ENCODE measurements at regions not wholly inside any gene's neighbourhood (a gene's known extent, or its start where the extent isn't known, plus 50 kb on each side); places are given as distances from the start of the nearest gene placed in this dataset.
"Not testable (repeated sequence)": the region's sequence is repeated elsewhere in the genome, so short reads cannot be mapped to it uniquely, and the experiment has no call there.

DNA sequence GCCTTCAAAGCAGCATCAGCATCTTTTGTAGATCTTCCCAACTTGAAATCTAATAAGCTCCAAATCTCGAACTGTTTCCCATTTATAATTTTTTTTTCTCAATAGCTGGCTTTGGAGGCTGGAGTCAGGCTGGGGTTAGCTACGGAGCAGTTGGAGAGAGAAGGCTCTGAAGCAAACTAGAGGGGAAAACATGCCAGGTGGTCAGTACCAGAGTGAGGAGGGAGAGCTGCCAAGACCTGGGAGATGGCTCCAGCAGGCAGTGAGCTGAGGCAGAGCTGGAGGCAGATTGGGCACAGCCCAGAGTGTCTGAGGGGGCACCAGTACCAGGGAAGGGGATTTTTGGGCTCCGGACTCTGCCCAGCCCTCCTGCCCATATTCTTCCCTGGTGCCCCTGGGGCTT is 311.2 kb downstream of the RPLP1 start:
- no peak for TF ChIP-seq EZH2 (IDR thresholded peaks at IDR 0.05; ENCODE audit: low read length, missing control alignments)
- TF ChIP-seq, protein P1, sequence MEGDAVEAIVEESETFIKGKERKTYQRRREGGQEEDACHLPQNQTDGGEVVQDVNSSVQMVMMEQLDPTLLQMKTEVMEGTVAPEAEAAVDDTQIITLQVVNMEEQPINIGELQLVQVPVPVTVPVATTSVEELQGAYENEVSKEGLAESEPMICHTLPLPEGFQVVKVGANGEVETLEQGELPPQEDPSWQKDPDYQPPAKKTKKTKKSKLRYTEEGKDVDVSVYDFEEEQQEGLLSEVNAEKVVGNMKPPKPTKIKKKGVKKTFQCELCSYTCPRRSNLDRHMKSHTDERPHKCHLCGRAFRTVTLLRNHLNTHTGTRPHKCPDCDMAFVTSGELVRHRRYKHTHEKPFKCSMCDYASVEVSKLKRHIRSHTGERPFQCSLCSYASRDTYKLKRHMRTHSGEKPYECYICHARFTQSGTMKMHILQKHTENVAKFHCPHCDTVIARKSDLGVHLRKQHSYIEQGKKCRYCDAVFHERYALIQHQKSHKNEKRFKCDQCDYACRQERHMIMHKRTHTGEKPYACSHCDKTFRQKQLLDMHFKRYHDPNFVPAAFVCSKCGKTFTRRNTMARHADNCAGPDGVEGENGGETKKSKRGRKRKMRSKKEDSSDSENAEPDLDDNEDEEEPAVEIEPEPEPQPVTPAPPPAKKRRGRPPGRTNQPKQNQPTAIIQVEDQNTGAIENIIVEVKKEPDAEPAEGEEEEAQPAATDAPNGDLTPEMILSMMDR (conservative IDR thresholded peaks at IDR 0.05 in 1 of 2, IDR thresholded peaks at IDR 0.05 in 1 of 2; ENCODE audit: low read depth in 1 of 2, low read length in 2 of 2), result no peak
- Histone ChIP-seq H3K4me3 (replicated peaks in 1 of 4; ENCODE audit: control extremely low read depth in 1 of 4, insufficient read depth in 1 of 4, low read depth in 3 of 4, low read length in 4 of 4) (no peak overlapping the region), H3K27ac (ENCODE audit: insufficient read depth, low read length) (no peak overlapping the region), H3K36me3 (ENCODE audit: control insufficient read depth, insufficient read depth, low read length) (no peaks in the 10 kb centered on the region), H3K4me1 (ENCODE audit: control insufficient read depth, extremely low read depth, insufficient read depth, low read length) (no peaks in the 10 kb centered on the region), H2AFZ (ENCODE audit: low read length) (no peak overlapping the region), H3K79me2 (ENCODE audit: control insufficient read depth, insufficient read depth, low read length) (no peaks in the 10 kb centered on the region), H3K4me2 (ENCODE audit: extremely low read depth, insufficient read depth, low read length) (no peak overlapping the region), H4K20me1 (ENCODE audit: control insufficient read depth, extremely low read depth, insufficient read depth, low read length) (no peaks in the 10 kb centered on the region), H3K27me3 (ENCODE audit: control insufficient read depth, insufficient read depth, low read length) (peaks cover 2% of the 10 kb centered on the region), H3K9ac (ENCODE audit: insufficient read depth, low read length) (no peak overlapping the region), H3K9me3 (ENCODE audit: control insufficient read depth, insufficient read depth, low read depth, low read length) (no peaks in the 10 kb centered on the region)
- DNase-seq (ENCODE audit: low read depth in 2 of 2), result no peak

DNA sequence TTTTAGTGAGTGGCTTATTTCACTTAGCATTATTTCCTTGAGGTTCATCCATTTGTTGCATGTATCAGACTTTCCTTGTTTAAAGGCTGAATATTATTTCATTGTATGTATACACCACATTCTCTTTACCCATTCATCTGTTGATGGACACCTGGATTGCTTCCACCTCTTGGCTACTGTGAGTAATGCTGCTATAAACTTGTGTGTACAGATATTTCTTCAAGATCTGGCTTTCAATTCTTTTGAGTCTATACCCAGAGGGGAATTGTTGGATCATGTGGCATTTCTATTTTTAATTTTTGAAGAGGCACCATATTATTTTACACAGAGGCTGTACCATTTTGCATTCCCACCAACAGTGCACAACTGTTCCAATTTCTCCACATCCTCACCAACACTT is 313.5 kb downstream of the RPLP1 start:
- no peak overlapping the region for H3K4me3 ChIP-seq (replicated peaks in 1 of 4; ENCODE audit: control extremely low read depth in 1 of 4, insufficient read depth in 1 of 4, low read depth in 3 of 4, low read length in 4 of 4)
- H3K27ac ChIP-seq (ENCODE audit: insufficient read depth, low read length), result no peak overlapping the region
- H3K4me2 ChIP-seq (ENCODE audit: extremely low read depth, insufficient read depth, low read length), result no peak overlapping the region
- H4K20me1 ChIP-seq (ENCODE audit: control insufficient read depth, extremely low read depth, insufficient read depth, low read length), result no peaks in the 10 kb centered on the region
- no peak for DNase-seq (ENCODE audit: low read depth in 2 of 2)
- H3K36me3 ChIP-seq (ENCODE audit: control insufficient read depth, insufficient read depth, low read length), result no peaks in the 10 kb centered on the region
- no peaks in the 10 kb centered on the region for H3K4me1 ChIP-seq (ENCODE audit: control insufficient read depth, extremely low read depth, insufficient read depth, low read length)
- no peaks in the 10 kb centered on the region for H3K79me2 ChIP-seq (ENCODE audit: control insufficient read depth, insufficient read depth, low read length)
- peaks cover 2% of the 10 kb centered on the region for H3K27me3 ChIP-seq (ENCODE audit: control insufficient read depth, insufficient read depth, low read length)
- no peak overlapping the region for H2AFZ ChIP-seq (ENCODE audit: low read length)
- H3K9me3 ChIP-seq (ENCODE audit: control insufficient read depth, insufficient read depth, low read depth, low read length), result no peaks in the 10 kb centered on the region
- no peak for TF ChIP-seq EZH2 (IDR thresholded peaks at IDR 0.05; ENCODE audit: low read length, missing control alignments)
- TF ChIP-seq, protein P1 (conservative IDR thresholded peaks at IDR 0.05 in 1 of 2, IDR thresholded peaks at IDR 0.05 in 1 of 2; ENCODE audit: low read depth in 1 of 2, low read length in 2 of 2), result no peak
- H3K9ac ChIP-seq (ENCODE audit: insufficient read depth, low read length), result no peak overlapping the region

DNA sequence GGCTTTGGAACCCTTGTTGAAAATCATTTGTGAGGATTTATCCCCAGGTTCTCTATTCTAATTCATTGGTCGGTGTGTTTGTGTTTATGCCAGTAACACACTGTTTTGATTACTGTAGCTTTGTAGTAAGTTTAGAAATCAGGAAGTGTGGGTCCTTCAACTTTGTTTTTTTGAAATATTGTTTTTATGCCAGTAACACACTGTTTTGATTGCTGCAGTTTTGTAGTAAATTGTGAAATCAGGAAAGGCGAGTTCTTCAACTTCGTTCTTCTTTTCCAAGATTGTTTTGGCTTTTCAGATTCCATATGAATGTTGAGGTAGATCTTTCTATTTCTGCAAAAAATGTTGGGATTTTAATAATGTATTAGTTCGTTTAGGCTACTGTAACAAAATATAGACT is 314.6 kb downstream of the RPLP1 start:
- Histone ChIP-seq H3K27me3 (ENCODE audit: control insufficient read depth, insufficient read depth, low read length) (peaks cover 2% of the 10 kb centered on the region), H3K4me3 (replicated peaks in 1 of 4; ENCODE audit: control extremely low read depth in 1 of 4, insufficient read depth in 1 of 4, low read depth in 3 of 4, low read length in 4 of 4) (no peak overlapping the region), H3K79me2 (ENCODE audit: control insufficient read depth, insufficient read depth, low read length) (no peaks in the 10 kb centered on the region), H2AFZ (ENCODE audit: low read length) (no peak overlapping the region), H3K4me2 (ENCODE audit: extremely low read depth, insufficient read depth, low read length) (no peak overlapping the region), H4K20me1 (ENCODE audit: control insufficient read depth, extremely low read depth, insufficient read depth, low read length) (no peaks in the 10 kb centered on the region), H3K9ac (ENCODE audit: insufficient read depth, low read length) (no peak overlapping the region), H3K4me1 (ENCODE audit: control insufficient read depth, extremely low read depth, insufficient read depth, low read length) (no peaks in the 10 kb centered on the region), H3K27ac (ENCODE audit: insufficient read depth, low read length) (no peak overlapping the region), H3K9me3 (ENCODE audit: control insufficient read depth, insufficient read depth, low read depth, low read length) (no peaks in the 10 kb centered on the region), H3K36me3 (ENCODE audit: control insufficient read depth, insufficient read depth, low read length) (no peaks in the 10 kb centered on the region)
- TF ChIP-seq, protein P1 (conservative IDR thresholded peaks at IDR 0.05 in 1 of 2, IDR thresholded peaks at IDR 0.05 in 1 of 2; ENCODE audit: low read depth in 1 of 2, low read length in 2 of 2), result no peak
- TF ChIP-seq EZH2 (IDR thresholded peaks at IDR 0.05; ENCODE audit: low read length, missing control alignments), result no peak
- DNase-seq (ENCODE audit: low read depth in 2 of 2), result no peak

DNA sequence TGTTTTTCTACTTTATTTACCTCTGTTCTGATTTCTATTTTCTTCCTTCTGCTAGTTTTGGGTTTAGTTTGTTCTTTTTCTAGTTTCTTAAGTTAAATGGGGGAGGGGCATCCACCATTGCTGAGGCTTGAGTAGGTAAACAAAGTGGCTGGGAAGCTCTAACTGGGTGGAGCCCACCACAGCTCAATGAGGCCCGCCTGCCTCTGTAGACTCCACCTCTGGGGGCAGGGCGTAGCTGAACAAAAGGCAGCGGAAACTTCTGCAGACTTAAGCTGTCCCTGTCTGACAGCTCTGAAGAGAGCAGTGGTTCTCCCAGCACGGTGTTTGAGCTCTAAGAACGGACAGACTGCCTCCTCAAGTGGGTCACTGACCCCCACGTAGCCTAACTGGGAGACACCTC is 316.7 kb downstream of the RPLP1 start:
- H3K4me3 ChIP-seq (replicated peaks in 1 of 4; ENCODE audit: control extremely low read depth in 1 of 4, insufficient read depth in 1 of 4, low read depth in 3 of 4, low read length in 4 of 4); H3K4me2 ChIP-seq (ENCODE audit: extremely low read depth, insufficient read depth, low read length); H3K4me1 ChIP-seq (ENCODE audit: control insufficient read depth, extremely low read depth, insufficient read depth, low read length); H3K36me3 ChIP-seq (ENCODE audit: control insufficient read depth, insufficient read depth, low read length); H3K9me3 ChIP-seq (ENCODE audit: control insufficient read depth, insufficient read depth, low read depth, low read length); H2AFZ ChIP-seq (ENCODE audit: low read length); DNase-seq (ENCODE audit: low read depth in 2 of 2); H3K27ac ChIP-seq (ENCODE audit: insufficient read depth, low read length); H4K20me1 ChIP-seq (ENCODE audit: control insufficient read depth, extremely low read depth, insufficient read depth, low read length); H3K27me3 ChIP-seq (ENCODE audit: control insufficient read depth, insufficient read depth, low read length); H3K9ac ChIP-seq (ENCODE audit: insufficient read depth, low read length); H3K79me2 ChIP-seq (ENCODE audit: control insufficient read depth, insufficient read depth, low read length): not testable (repeated sequence)

DNA sequence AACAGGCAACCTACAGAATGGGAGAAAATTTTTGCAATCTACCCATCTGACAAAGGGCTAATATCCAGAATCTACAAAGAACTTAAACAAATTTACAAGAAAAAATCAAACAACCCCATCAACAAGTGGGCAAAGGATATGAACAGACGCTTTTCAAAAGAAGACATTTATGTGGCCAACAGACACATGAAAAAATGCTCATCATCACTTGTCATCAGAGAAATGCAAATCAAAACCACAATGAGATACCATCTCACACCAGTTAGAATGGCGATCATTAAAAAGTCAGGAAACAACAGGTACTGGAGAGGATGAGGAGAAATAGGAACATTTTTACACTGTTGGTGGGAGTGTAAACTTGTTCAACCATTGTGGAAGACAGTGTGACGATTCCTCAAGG is 321.6 kb downstream of the RPLP1 start:
- not testable (repeated sequence) for H3K9me3 ChIP-seq (ENCODE audit: control insufficient read depth, insufficient read depth, low read depth, low read length); H3K4me2 ChIP-seq (ENCODE audit: extremely low read depth, insufficient read depth, low read length); H3K27me3 ChIP-seq (ENCODE audit: control insufficient read depth, insufficient read depth, low read length); H4K20me1 ChIP-seq (ENCODE audit: control insufficient read depth, extremely low read depth, insufficient read depth, low read length); H3K4me1 ChIP-seq (ENCODE audit: control insufficient read depth, extremely low read depth, insufficient read depth, low read length); H2AFZ ChIP-seq (ENCODE audit: low read length); DNase-seq (ENCODE audit: low read depth in 2 of 2); H3K27ac ChIP-seq (ENCODE audit: insufficient read depth, low read length); H3K79me2 ChIP-seq (ENCODE audit: control insufficient read depth, insufficient read depth, low read length); H3K9ac ChIP-seq (ENCODE audit: insufficient read depth, low read length); H3K36me3 ChIP-seq (ENCODE audit: control insufficient read depth, insufficient read depth, low read length); H3K4me3 ChIP-seq (replicated peaks in 1 of 4; ENCODE audit: control extremely low read depth in 1 of 4, insufficient read depth in 1 of 4, low read depth in 3 of 4, low read length in 4 of 4)
